LHCN-M2 (cell line): ENCODE measurements at regions not wholly inside any gene's neighbourhood (a gene's known extent, or its start where the extent isn't known, plus 50 kb on each side); places are given as distances from the start of the nearest gene placed in this dataset.

ENCODE experiments used
- DNase-seq: peaks from one replicate; pipeline ENCODE4 v3.0.0-alpha.2; 2012; ENCODE audit warnings: low read depth

GRCh38 chr4:180768610-180769009 is 1474.6 kb upstream of the TENM3 start:
- no peak for DNase-seq

GRCh38 chr4:180769791-180770190 is 1473.4 kb upstream of the TENM3 start:
- DNase-seq, result no peak

- no peak for DNase-seq
Measured at GRCh38 chr4:180770265-180770664, 1472.9 kb upstream of the TENM3 start.

GRCh38 chr4:180784940-180785339 is 1458.3 kb upstream of the TENM3 start:
- DNase-seq, result no peak

DNA sequence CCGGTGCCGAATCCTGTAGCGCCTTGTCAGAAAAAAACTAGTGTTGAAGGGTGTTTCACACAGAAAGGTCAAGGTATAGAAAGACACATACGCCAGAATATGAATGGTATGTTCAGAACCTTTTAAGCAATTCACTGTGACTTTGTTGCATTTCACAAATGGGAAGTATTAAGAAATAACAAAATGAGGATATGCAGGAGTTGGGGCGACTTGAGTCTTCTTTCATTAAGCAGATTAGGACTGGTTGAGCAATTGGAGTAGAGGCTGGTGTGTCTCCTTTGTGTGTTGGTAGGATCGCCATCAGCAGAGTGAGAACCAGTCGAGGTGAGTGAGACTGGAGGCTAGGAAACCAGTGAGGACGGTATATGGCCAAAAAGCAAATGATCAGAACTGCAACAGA is 1454.5 kb upstream of the TENM3 start:
- no peak for DNase-seq

DNA sequence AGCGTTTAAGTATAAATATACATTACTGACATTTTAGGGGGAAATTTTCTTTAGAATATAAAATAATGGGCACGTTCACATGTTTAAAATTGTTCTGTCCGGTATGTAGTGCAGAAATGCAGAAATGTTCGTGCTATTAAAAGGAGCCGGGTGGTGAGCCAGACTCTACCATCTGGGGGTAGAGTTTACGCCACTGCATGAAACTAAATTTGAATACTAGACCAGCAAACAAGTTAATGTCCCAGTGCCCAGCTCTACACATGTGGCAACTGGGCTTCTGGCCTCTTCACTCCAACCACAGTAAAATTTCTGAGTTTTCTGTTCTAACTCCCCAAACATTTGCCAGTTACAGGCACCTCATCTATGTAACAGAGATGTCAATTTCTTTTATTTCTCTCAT is 1453.3 kb upstream of the TENM3 start:
- DNase-seq, result no peak

- no peak for DNase-seq
Measured at GRCh38 chr4:180790471-180790870, 1452.7 kb upstream of the TENM3 start.

GRCh38 chr4:180792541-180792940 is 1450.7 kb upstream of the TENM3 start:
- no peak for DNase-seq

DNA sequence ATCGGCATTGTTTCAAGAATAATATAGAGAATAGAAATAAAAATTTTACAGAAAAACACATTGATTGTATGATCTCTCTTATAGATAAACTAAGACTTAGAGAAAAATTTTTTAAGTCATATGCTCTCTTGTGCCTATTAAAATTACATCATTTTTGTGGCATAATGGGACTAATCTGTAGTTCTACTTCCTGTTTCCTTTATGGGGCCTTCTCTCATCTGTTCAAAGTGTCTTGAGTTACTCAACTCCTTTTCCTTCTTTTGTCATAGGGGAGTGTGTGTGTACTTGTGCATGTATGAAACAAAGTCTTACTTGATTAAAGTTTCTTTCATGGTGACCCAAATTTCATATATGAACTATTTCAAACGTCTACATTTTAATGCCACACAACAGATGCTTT is 1448.9 kb upstream of the TENM3 start:
- DNase-seq, result no peak

GRCh38 chr4:180798036-180798577 is 1445.1 kb upstream of the TENM3 start:
- no peak for DNase-seq

DNA sequence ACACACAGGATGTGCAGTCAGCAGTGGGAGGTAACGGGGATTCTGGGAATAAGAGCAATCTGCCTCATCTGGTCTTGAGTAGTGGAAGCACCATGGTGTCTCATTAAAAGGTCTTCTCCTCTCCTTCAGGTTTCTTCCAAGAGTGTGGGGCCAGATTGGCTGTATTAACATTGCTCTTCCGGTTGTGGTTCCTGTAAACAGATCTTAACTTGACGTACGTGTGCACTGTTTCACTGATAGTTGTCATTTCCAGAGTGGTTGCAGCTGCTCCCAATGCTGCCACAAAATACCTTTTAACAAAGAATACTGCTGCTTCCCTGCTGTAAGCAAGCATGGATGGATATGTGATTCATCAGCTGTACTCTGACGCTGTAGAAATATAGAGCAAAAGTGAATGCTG is 1443.4 kb upstream of the TENM3 start:
- no peak for DNase-seq

- no peak for DNase-seq
Measured at GRCh38 chr4:180805101-180805500, 1438.1 kb upstream of the TENM3 start.

DNA sequence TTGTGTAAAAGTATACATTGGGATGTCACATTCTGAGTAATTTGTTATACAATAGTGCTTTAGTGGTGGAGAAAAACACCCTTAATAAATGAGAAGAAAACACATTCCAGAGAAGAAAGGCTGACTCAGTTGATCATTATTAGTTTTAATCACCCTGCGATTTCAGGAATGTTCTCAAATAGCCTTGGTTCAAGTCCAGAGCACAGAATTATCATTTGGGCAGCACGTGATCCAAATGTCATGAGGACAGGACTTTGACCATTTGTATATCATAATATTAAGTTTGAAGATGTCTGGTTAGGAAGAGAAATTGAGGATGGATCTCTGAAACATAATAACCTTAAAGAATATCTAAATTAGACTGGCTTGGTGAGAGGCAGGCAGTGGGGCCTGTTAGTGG is 1434.3 kb upstream of the TENM3 start:
- no peak for DNase-seq

DNA sequence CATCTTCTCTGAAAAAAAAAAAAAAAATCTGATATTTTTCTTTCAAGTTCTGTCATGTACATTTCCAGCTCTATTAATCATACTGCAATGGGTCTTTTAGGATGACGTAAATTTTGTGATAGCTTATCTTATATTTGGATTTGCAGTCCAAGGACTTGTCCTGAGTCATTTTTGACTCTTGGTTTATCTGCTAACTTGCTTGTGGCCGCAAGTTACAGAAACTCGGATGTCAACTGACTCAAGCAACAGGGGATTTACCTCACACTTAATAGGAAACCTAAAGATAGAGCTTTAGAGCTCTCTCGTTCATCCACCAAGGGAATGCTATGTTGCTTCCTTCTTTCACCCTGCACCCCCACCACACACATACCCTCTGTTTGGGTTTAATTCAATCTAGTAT is 1433.8 kb upstream of the TENM3 start:
- DNase-seq, result no peak

DNA sequence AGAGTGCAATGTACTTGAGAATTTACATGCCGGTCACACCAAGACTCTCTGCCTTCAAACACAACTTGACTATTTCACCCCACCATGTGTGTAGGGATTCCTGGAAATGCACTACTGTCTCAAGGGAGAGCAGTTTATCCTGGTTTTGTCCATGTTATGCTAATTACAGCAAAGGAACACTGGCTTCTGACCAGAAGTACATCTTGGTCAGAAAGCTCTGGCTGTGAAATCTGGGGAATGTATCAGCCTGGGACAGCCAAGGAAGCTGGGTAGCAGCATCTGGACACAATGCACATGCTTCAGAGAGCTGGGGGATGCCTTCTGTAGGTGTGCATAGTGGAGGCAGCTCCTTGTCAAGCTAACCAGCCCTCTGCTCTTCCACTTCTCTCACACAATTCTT is 1432.6 kb upstream of the TENM3 start:
- DNase-seq, result no peak

DNA sequence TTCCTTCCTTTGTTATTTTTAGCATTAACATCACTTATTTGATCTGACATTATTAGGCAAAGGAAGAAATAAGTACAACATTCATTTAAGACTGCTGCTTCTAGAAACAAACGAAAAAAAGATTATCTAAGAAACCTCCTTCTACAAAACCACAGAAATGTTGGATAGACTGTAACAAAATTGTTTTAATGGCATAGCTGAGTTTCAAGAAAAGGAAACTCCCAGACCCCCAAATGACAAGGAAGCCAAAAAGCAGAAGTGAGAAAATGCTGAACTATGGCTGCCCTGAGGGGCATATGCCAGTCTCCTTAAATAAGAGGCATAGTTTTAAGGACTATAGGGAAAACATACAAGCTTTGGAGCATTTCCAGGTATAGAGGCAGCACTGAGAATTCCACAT is 1431.6 kb upstream of the TENM3 start:
- DNase-seq, result no peak

- DNase-seq, result no peak
Measured at GRCh38 chr4:180812783-180813182, 1430.4 kb upstream of the TENM3 start.

DNA sequence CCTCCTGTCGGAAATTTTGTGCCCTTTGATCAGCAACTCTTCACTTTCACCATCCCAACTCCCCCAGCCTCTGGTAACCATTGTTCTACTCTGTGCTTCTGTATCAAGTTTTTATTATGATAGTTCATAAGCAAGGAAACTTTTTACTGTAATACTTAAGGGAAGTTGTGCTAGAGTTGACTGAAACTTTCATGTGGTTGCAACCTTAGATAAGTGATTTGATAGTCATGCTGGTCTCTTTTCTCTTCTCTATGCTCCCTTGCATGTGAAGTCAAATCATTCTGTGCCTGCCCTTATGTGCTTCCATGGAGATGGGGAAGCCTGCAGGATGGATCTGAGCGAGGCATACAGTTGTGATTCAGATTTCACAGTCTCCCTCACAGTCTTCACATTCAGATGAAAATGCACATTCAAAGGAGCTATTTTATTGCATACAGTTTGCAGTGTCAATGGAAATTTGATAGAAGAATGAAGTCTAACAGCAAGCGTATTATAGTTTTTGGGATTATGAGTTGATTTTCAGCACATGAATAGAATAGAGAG is 1428.3 kb upstream of the TENM3 start:
- DNase-seq, result no peak

GRCh38 chr4:180817529-180817928 is 1425.7 kb upstream of the TENM3 start:
- no peak for DNase-seq

- DNase-seq, result no peak
Measured at GRCh38 chr4:180823108-180823507, 1420.1 kb upstream of the TENM3 start.

DNA sequence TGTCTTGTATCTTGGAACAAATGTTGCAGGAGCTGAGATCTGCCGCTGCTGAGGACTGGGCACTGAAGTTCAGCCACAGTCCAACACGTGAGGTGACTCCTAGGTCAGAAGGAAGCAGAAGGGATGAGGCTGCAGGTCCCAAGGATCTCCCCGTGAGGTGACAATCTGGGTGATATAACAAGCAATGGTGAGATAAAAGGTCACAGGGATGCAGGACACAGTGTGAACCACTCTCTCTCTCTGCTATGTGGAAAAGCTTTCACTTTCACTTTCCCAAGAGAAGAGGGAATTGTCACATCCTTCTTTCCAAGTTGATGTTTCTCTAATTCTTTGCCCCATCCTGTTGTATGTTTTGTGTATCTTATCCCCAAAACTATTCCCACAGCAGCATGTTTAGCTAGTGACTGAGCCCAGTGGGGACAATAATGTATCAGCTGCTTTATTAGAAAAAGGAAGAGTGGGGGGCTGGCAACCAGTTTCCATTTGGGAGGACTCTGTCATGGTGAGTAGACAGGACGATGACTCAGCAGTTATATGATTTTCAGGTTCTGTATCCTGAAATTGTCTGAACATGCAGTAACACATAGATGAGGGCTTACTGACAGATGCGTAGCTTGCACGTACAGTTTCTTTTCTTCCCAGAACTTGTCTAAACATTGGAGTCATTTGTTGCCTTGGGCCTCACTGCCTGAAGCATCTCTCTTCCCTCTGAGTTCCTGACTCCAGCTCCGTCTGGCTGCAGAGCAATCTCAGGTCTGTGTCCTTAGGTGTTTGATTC is 1415.8 kb upstream of the TENM3 start:
- DNase-seq, result peak; percentile 40

DNA sequence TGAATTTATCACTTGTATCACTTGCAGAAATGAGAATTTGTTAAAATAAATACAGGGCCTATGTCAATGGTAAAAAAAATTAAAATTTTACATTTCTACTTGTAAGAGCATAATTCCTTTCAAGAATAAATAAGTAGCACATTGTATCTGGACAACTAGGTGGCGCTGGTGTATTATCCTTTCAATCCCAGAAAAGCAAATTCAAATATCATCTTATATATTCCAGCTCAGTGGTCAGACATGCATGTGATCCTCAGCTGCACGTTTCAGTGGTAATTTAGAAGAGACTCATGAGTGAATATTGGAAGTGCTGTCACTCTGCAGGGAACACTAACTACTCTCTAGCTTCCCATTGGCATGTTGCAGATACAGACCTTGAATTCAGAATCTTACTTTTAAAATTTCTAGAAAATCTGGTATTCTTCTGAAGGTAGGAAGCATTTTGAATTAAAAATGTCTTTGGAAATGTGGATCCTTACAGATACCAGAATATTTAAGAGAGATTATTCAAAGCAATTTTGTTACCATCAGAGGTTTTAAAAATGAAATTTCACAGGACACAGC is 1414.7 kb upstream of the TENM3 start:
- peak; percentile 77 for DNase-seq

GRCh38 chr4:180832073-180832472 is 1411.1 kb upstream of the TENM3 start:
- peak; percentile 11 for DNase-seq
